GM12878 (cell line): ENCODE measurements at regions not wholly inside any gene's neighbourhood (a gene's known extent, or its start where the extent isn't known, plus 50 kb on each side); places are given as distances from the start of the nearest gene placed in this dataset.

ENCODE experiments used
- ATAC-seq: fragments of 200-7000 bp; cut with Tn5 transposase; 3 replicates; pipeline ENCODE4 v1.9.1; 2020; ENCODE audit warnings: mild to moderate bottlenecking, moderate library complexity
- BruUV-seq: library from RNA; stranded (reverse); fragments of 400-500 nt; replicated peaks from 2 replicates; lab custom pipeline; 2021; lab: Mats Ljungman, UMichigan
- CTCF ChIA-PET: fragments of 300-600 bp; sonication (Branson Sonifier 250); formaldehyde crosslinking; extraction: SDS; loops from one replicate; lab custom pipeline; 2021; ENCODE audit warnings: inconsistent platforms; lab: Yijun Ruan, JAX
- POLR2A ChIA-PET: fragments of 350-600 bp; formaldehyde crosslinking; extraction: SDS; loops from one replicate; lab custom pipeline; 2021; ENCODE audit warnings: inconsistent platforms; lab: Charles Lee
- RAD21 ChIA-PET: fragments of 300-600 bp; sonication (Branson Sonifier 250); formaldehyde crosslinking; loops from one replicate; lab custom pipeline; 2023; ENCODE audit warnings: antibody characterized with exemption; ENCODE audit not compliant: unreplicated experiment; lab: Charles Lee
- SMC1A ChIA-PET: fragments of 300-600 bp; sonication (Branson Sonifier 250); formaldehyde crosslinking; loops from one replicate; lab custom pipeline; 2023; ENCODE audit not compliant: unreplicated experiment, uncharacterized antibody; lab: Charles Lee
- DNase-seq: peaks from one replicate; pipeline ENCODE4 v3.0.0-alpha.2; 2011; ENCODE audit warnings: low read depth, low spot score
- FAIRE-seq: peaks from 3 replicates; lab custom pipeline; 2011; peaks lifted over from hg19 to GRCh38; lab: Jason Lieb, UNC
- H2AFZ ChIP-seq: 2 replicates; pipeline ENCODE4 v1.6.0; 2011; ENCODE audit warnings: low read depth, low read length, control low read depth; ENCODE audit not compliant: control insufficient read depth
- H3K27ac ChIP-seq: 2 replicates; pipeline ENCODE4 v1.5.1; 2011; ENCODE audit warnings: control low read depth; ENCODE audit not compliant: control insufficient read depth, insufficient read depth
- H3K27me3 ChIP-seq, 2 experiments: replicated peaks in 1 of 2; 2 replicates each; pipeline versions ENCODE4 v1.6.0 to v1.6.1; 2011; ENCODE audit warnings: low read length in 1 of 2; ENCODE audit not compliant: control insufficient read depth in 2 of 2, insufficient read depth in 2 of 2
- H3K36me3 ChIP-seq, 2 experiments: 2 replicates each; pipeline ENCODE4 v1.5.1; 2011; ENCODE audit warnings: low read length in 1 of 2; ENCODE audit not compliant: control insufficient read depth in 2 of 2, insufficient read depth in 2 of 2
- H3K4me1 ChIP-seq: 2 replicates; pipeline ENCODE4 v1.6.1; 2011; ENCODE audit warnings: mild to moderate bottlenecking, low read length, moderate library complexity, mixed read lengths; ENCODE audit not compliant: control insufficient read depth, insufficient read depth
- H3K4me2 ChIP-seq: 2 replicates; pipeline ENCODE4 v1.6.0; 2011; ENCODE audit warnings: control low read depth; ENCODE audit not compliant: control insufficient read depth, insufficient read depth
- H3K4me3 ChIP-seq: fragments of 200-600 bp; sonication (generic); 2 replicates; pipeline ENCODE4 v1.5.1; 2016
- H3K79me2 ChIP-seq: 2 replicates; pipeline ENCODE4 v1.6.0; 2011; ENCODE audit warnings: low read length; ENCODE audit not compliant: control insufficient read depth, insufficient read depth
- H3K9ac ChIP-seq: 2 replicates; pipeline ENCODE4 v1.8.0; 2011; ENCODE audit warnings: low read length, control low read depth, mixed read lengths; ENCODE audit not compliant: control insufficient read depth, insufficient read depth
- H3K9me3 ChIP-seq: replicated peaks from 3 replicates; pipeline ENCODE4 v1.5.1; 2011; ENCODE audit warnings: mild to moderate bottlenecking, low read length; ENCODE audit not compliant: control insufficient read depth, insufficient read depth
- H4K20me1 ChIP-seq: 2 replicates; pipeline ENCODE4 v1.6.0; 2011; ENCODE audit not compliant: control insufficient read depth, insufficient read depth
- CHD4 ChIP-seq: fragments of 200-600 bp; sonication (generic); IDR thresholded peaks from 2 replicates; pipeline ENCODE4 v1.6.1; 2016; ENCODE audit warnings: mild to moderate bottlenecking
- GABPA ChIP-seq: IDR thresholded peaks from 2 replicates; pipeline ENCODE4 v1.6.1; 2014; ENCODE audit warnings: antibody characterized with exemption, low read depth, mild to moderate bottlenecking, inconsistent platforms
- HDGF ChIP-seq: fragments of 450-650 bp; IDR thresholded peaks from 2 replicates; pipeline ENCODE4 v1.6.1; 2016; ENCODE audit warnings: antibody characterized with exemption
- PAX8 ChIP-seq: fragments of 450-650 bp; IDR thresholded peaks from 2 replicates; pipeline ENCODE4 v1.6.1; 2017; ENCODE audit warnings: mild to moderate bottlenecking, moderate library complexity
- RCOR1 ChIP-seq: conservative IDR thresholded peaks from 2 replicates; pipeline ENCODE4 v1.6.1; 2012; ENCODE audit warnings: low read depth, low read length, improper control_type of control experiment
- STAT1 ChIP-seq: fragments of 450-650 bp; conservative IDR thresholded peaks from 2 replicates; pipeline ENCODE4 v1.6.1; 2014; ENCODE audit warnings: antibody characterized with exemption, mild to moderate bottlenecking
- ZNF207 ChIP-seq: fragments of 450-650 bp; IDR thresholded peaks from 2 replicates; pipeline ENCODE4 v1.6.1; 2014; ENCODE audit warnings: antibody characterized with exemption, mild to moderate bottlenecking, borderline replicate concordance
- ZNF622 ChIP-seq: fragments of 450-650 bp; IDR thresholded peaks from 2 replicates; pipeline ENCODE4 v1.6.1; 2017; ENCODE audit warnings: mild to moderate bottlenecking, inconsistent platforms
- WGBS: methylation state at CpG from one replicate; pipeline ENCODE4 v1.1.6; 2016; ENCODE audit warnings: low lambda C conversion rate; ENCODE audit not compliant: insufficient replicate concordance, insufficient coverage; ENCODE audit errors: missing lambda C conversion rate; 5-methylcytosine and 5-hydroxymethylcytosine counted together
- in situ Hi-C: fragments of 300-500 bp; cut with MboI; formaldehyde crosslinking; loops from 9 replicates; pipeline ENCODE4 v1.14.3; 2018; ENCODE audit warnings: mixed read lengths
- intact Hi-C: fragments of 100-400 bp; cut with micrococcal nuclease; formaldehyde crosslinking; loops from one replicate; pipeline ENCODE4 v1.14.2; 2022; ENCODE audit not compliant: unreplicated experiment
- TF ChIP-seq, protein P1 (sequence below): fragments of 150-350 bp; IDR thresholded peaks from 2 replicates; pipeline ENCODE4 v1.6.1; 2014; ENCODE audit warnings: mild to moderate bottlenecking, low read depth, low read length
- TF ChIP-seq, protein P2 (sequence below): IDR thresholded peaks from 2 replicates; pipeline ENCODE4 v1.6.1; 2012; ENCODE audit warnings: mild to moderate bottlenecking, low read depth, low read length
- TF ChIP-seq, protein P3 (sequence below): fragments of 450-650 bp; IDR thresholded peaks from 2 replicates; pipeline ENCODE4 v1.6.1; 2017; ENCODE audit warnings: mild to moderate bottlenecking, moderate library complexity

DNA sequence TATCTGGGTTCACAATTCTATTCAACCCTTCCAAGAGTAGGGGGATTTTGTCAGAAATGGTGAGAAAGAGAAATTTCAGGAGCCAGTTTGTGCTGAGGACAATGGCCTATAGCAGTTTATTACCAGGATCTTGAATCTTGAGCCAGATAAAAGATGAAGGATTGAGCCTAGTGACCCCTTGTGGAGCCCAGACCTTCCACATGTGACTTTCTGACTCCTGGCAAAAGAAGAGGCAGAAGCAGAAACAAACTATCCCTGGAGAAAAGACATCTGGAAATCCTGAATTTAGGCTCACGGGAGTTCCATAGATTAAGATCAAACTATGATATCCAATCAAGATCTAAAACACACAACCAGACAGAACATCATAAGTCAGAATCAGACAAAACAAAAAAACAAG, 60.9 kb upstream of the CHRM2 start:
- RAD21 ChIA-PET, result no interaction called here
- Histone ChIP-seq H3K36me3 (no peaks in the 10 kb centered on the region), H3K9ac (no peak overlapping the region), H3K27ac (no peak overlapping the region), H4K20me1 (no peaks in the 10 kb centered on the region), H3K4me2 (no peak overlapping the region), H3K27me3 (no peaks in the 10 kb centered on the region), H3K9me3 (no peaks in the 10 kb centered on the region), H3K4me1 (no peaks in the 10 kb centered on the region), H3K79me2 (no peaks in the 10 kb centered on the region), H2AFZ (no peak overlapping the region), H3K4me3 (no peak overlapping the region)
- CTCF ChIA-PET, result no interaction called here
- TF ChIP-seq RCOR1 (no peak), ZNF207 (no peak), STAT1 (no peak), HDGF (no peak), PAX8 (no peak)
- SMC1A ChIA-PET, result no interaction called here
- FAIRE-seq (no peak), ATAC-seq (no peak), DNase-seq (no peak)
- no TSS peak for BruUV-seq
- 0% methylated on average over 1 of the region's 1 CpG for WGBS
- POLR2A ChIA-PET, result no interaction called here
- in situ Hi-C loops (no loop called here), intact Hi-C loops (no loop called here)

DNA sequence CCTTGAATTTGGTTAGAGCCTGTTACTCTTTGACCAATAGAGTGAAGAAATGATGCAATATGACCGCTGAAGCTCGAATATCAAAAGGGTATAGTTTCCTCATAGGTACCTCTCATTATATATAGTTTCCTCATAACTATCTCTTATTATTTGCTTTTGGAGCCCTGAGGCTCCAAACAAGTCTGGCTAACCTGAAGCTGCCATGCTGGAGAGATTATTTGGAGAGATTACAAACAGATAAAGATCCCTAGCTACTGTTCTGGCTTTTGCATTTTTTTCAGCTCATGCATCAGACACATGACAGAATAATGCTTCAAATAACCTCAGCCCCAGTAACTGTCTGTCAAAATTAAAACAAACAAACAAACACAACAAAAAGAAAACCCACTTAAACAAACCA, 65.4 kb upstream of the CHRM2 start:
- Histone ChIP-seq H3K36me3 (no peaks in the 10 kb centered on the region), H3K4me1 (no peaks in the 10 kb centered on the region), H3K9ac (no peak overlapping the region), H3K79me2 (no peaks in the 10 kb centered on the region), H3K4me2 (no peak overlapping the region), H3K27me3 (no peaks in the 10 kb centered on the region), H3K4me3 (no peak overlapping the region), H3K9me3 (no peaks in the 10 kb centered on the region), H4K20me1 (no peaks in the 10 kb centered on the region), H2AFZ (no peak overlapping the region), H3K27ac (no peak overlapping the region)
- SMC1A ChIA-PET, result no interaction called here
- BruUV-seq, result no TSS peak
- ATAC-seq, result no peak
- in situ Hi-C loops (no loop called here), intact Hi-C loops (no loop called here)
- DNase-seq, result no peak
- no peak for FAIRE-seq
- 35% methylated on average over 2 of the region's 2 CpGs for WGBS
- CTCF ChIA-PET, result no interaction called here
- RAD21 ChIA-PET, result no interaction called here
- POLR2A ChIA-PET, result no interaction called here
- no peak for TF ChIP-seq CHD4
- TF ChIP-seq, protein P1, sequence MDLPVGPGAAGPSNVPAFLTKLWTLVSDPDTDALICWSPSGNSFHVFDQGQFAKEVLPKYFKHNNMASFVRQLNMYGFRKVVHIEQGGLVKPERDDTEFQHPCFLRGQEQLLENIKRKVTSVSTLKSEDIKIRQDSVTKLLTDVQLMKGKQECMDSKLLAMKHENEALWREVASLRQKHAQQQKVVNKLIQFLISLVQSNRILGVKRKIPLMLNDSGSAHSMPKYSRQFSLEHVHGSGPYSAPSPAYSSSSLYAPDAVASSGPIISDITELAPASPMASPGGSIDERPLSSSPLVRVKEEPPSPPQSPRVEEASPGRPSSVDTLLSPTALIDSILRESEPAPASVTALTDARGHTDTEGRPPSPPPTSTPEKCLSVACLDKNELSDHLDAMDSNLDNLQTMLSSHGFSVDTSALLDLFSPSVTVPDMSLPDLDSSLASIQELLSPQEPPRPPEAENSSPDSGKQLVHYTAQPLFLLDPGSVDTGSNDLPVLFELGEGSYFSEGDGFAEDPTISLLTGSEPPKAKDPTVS, result no peak
- TF ChIP-seq GABPA, result no peak
- TF ChIP-seq, protein P2, sequence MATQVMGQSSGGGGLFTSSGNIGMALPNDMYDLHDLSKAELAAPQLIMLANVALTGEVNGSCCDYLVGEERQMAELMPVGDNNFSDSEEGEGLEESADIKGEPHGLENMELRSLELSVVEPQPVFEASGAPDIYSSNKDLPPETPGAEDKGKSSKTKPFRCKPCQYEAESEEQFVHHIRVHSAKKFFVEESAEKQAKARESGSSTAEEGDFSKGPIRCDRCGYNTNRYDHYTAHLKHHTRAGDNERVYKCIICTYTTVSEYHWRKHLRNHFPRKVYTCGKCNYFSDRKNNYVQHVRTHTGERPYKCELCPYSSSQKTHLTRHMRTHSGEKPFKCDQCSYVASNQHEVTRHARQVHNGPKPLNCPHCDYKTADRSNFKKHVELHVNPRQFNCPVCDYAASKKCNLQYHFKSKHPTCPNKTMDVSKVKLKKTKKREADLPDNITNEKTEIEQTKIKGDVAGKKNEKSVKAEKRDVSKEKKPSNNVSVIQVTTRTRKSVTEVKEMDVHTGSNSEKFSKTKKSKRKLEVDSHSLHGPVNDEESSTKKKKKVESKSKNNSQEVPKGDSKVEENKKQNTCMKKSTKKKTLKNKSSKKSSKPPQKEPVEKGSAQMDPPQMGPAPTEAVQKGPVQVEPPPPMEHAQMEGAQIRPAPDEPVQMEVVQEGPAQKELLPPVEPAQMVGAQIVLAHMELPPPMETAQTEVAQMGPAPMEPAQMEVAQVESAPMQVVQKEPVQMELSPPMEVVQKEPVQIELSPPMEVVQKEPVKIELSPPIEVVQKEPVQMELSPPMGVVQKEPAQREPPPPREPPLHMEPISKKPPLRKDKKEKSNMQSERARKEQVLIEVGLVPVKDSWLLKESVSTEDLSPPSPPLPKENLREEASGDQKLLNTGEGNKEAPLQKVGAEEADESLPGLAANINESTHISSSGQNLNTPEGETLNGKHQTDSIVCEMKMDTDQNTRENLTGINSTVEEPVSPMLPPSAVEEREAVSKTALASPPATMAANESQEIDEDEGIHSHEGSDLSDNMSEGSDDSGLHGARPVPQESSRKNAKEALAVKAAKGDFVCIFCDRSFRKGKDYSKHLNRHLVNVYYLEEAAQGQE, result no peak
- TF ChIP-seq ZNF622, result no peak
- TF ChIP-seq, protein P3, sequence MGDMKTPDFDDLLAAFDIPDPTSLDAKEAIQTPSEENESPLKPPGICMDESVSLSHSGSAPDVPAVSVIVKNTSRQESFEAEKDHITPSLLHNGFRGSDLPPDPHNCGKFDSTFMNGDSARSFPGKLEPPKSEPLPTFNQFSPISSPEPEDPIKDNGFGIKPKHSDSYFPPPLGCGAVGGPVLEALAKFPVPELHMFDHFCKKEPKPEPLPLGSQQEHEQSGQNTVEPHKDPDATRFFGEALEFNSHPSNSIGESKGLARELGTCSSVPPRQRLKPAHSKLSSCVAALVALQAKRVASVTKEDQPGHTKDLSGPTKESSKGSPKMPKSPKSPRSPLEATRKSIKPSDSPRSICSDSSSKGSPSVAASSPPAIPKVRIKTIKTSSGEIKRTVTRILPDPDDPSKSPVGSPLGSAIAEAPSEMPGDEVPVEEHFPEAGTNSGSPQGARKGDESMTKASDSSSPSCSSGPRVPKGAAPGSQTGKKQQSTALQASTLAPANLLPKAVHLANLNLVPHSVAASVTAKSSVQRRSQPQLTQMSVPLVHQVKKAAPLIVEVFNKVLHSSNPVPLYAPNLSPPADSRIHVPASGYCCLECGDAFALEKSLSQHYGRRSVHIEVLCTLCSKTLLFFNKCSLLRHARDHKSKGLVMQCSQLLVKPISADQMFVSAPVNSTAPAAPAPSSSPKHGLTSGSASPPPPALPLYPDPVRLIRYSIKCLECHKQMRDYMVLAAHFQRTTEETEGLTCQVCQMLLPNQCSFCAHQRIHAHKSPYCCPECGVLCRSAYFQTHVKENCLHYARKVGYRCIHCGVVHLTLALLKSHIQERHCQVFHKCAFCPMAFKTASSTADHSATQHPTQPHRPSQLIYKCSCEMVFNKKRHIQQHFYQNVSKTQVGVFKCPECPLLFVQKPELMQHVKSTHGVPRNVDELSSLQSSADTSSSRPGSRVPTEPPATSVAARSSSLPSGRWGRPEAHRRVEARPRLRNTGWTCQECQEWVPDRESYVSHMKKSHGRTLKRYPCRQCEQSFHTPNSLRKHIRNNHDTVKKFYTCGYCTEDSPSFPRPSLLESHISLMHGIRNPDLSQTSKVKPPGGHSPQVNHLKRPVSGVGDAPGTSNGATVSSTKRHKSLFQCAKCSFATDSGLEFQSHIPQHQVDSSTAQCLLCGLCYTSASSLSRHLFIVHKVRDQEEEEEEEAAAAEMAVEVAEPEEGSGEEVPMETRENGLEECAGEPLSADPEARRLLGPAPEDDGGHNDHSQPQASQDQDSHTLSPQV, result no peak
